Stimulated activated CD4-positive, alpha-beta T cell treated with anti-CD3 and anti-CD28 coated beads, Interleukin-2, amount 100 ng/mL, for 24 hours (primary cell): ENCODE measurements at regions not wholly inside any gene's neighbourhood (a gene's known extent, or its start where the extent isn't known, plus 50 kb on each side); places are given as distances from the start of the nearest gene placed in this dataset.

Experiments
- DNase-seq, 2 donors: peaks; one replicate each; pipeline ENCODE4 v3.0.0-alpha.2; 2020

GRCh38 chr18:53799134-53799533 lies 425.3 kb downstream of the MBD2 start:
- DNase-seq = no peak

GRCh38 chr18:53798516-53798915 lies 426.0 kb downstream of the MBD2 start:
- no peak for DNase-seq

GRCh38 chr18:53797998-53798495 lies 426.4 kb downstream of the MBD2 start:
- DNase-seq = no peak

DNA sequence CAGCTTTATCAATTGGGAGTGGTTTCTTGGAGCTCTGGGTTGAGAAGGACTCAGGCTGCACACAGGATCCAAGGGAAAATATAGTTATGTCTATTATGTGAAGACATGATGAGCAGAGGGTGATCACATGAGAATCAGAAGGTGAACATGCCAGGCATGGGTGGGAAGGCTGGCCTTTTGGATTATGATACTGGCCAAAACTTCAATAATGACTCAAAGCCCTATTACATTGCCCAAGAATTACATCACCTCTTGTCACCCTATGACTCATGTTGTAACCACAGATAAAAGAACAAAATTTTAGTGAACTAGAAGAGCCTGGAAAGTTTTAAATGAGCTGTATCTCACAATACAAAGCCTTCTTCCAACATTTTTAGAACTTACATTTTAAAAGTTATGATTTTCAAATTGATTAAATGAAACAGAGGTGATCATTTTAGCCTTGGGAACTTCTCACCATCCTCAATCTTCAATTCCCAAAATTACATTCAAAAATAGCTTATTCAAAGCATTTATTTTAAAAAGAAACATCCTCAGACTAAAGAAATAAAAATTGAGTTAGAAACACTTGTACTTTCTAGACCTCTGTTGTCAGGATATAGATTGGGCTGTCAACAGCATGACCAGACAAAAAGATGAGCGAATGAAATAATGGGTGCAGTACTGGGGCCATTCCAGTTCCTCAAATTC lies 428.3 kb downstream of the MBD2 start:
- no peak for DNase-seq

DNA sequence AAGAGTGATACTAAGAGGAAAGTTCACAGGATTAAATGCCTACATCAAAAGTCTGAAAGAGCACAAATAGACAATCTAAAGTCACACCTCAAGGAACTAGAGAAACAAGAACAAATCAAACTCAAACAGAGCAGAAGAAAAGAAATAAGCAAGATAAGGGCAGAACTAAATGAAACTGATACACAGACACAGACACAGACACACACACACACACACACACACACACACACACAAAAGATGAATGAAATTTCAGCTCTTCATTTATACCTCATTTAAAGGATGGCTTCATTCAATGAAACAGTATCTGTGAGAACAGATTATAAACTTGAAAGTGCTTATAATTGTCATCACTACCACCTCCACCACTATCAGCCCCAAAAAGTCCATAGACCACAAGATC lies 428.9 kb downstream of the MBD2 start:
- DNase-seq = no peak

GRCh38 chr18:53795061-53795460 lies 429.4 kb downstream of the MBD2 start:
- DNase-seq = no peak

DNA sequence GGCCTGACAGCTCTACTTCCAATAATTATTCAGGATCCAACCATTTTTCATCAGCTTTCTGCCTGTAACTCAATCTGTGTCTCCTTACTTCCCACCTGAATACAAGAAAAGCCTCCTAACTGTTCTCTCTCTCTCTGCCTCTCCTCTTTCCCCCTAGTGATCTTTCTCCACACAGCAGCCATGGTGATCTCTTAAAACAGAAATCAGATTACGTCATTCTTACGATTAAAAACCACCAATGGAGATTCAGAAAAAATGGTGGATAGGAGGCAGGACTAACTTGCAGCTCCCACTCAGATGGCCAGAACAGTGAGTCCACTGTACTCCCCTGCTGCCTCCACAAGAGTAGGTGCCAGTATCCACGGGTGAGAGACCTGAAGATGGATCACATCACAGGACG lies 431.7 kb downstream of the MBD2 start:
- DNase-seq = no peak

DNA sequence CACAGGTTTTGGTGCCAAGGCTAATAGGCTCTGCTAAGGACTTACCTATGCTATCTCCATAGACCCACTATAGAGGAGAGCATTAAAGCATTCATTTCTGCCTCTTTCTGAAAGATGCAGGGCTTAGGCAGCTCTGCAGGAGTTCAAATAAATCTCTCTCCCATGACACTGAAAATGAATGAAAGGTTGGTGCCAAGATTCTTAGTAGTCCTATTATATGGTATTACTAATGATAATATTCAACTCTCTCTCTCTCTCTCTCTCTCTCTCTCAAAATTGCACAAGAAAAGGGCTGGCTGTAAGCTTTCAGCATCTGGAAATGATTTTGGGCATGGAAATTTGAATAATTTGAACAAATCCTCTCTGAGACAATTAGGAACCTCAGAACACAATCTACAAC lies 433.7 kb downstream of the MBD2 start:
- no peak for DNase-seq

DNA sequence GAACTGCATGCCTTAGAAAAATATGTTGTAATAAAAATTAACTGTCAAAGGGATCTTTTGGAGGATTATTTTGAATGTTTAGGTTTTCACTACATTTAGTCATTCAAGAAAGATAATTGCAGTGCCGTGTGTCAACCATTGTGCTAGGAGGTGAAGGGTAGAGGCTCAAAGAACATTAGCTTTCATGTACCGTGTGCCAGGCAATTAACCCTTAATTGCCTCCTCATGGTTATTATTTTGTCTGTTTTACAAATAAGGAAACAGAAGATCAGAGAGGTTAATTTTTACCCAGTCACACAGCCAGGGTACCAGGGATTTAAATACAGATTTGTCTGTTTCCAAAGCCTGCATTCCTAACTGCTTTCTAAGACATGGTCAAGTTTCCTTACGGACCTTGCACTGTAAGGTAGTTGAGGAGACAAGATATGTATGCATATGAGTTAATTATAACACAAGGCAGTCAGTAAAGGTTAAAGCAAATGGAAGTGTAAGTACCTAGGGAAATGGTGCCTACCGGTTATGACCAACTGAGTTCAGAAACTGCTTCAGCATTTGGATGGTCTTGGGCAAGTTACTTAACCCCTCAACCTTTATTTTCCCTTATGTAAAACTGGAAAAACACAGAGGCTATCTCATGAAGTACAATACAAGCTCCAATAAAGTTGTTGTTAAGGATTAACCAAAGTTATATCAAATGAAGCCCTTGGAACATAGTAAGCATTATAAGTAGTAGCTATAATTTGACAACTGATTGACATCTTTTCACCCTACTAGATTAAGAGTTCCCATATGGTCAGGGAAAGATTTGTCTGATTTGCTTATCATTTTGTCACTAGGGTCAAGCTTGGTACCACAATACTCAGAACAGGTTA lies 434.9 kb downstream of the MBD2 start:
- no peak for DNase-seq

- no peak for DNase-seq
Measured at GRCh38 chr18:53785811-53786210, 438.7 kb downstream of the MBD2 start.

DNA sequence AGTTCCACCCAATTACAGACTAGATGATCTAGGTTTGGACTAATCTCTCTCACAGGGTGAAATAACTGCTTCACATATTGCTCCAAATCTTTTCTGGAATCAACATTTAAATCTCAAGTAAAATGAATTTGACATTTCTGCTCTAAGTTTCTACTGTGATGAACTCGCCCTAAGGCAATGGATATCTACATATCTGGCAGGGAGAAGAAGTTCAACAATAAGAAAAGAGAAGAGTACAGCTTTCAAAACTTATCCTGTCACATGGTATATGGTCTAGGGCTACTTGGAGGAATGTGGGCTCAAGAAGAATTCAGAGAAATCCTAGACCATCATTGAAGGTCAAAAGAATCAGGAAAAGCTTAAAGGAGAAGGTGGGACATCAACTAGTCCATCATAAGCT lies 440.2 kb downstream of the MBD2 start:
- DNase-seq = no peak

DNA sequence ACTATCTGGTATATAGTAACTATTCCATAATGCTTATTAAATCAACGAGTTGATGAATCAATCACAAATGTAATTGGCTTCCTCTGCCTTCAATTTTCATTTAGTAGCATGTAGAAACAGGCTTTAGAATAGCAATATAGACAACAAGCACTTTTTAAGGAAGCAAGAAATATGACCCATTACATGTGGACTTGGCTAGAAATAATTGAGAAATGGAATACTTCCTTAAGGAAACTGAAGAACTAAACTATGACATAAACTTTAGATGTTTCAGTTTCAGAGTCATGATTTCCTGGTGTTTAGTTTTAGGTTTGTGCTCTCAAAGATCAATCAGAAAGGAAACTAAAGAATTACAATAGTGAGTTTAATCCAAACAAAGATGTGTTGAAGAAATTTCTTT lies 443.8 kb downstream of the MBD2 start:
- DNase-seq = no peak

- no peak for DNase-seq
Measured at GRCh38 chr18:53772293-53772692, 452.2 kb downstream of the MBD2 start.

- no peak for DNase-seq
Measured at GRCh38 chr18:53771664-53772063, 452.8 kb downstream of the MBD2 start.

DNA sequence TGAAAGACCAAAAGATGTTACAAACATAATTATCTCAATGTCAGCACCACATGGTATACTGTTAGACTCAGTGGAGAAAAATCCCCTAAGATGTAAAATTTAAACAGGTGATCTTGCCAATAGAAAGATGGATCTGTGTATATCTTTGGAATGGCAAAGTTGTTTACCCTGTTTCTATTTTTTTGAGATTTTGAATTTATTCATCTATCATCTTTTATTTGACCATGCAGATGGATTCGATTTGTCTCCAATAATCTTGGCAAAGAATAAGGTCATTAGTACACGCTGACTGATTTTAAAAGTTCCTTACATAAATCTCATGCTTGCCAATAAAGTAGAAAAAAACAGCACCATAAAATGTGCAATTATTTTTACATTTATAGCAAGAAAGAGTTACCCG lies 459.3 kb downstream of the MBD2 start:
- no peak for DNase-seq

DNA sequence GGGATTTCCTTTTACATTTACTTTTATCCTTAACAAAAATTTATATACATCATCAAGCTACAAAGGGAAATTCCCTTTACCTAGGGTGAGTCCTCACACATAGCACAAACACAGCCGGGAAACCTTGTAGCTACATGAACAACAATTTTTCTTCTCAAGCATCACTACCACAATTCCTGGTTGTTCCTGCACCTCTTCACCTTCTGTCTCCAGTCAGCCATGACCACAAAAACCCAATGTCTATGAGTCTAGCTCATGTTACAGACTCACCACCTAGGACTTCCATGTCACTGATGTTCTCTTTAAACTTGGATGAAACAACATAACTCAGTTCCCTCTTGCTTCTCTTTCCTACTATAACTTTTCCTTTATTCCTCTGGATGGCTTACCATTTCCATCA lies 460.4 kb downstream of the MBD2 start:
- DNase-seq = no peak

DNA sequence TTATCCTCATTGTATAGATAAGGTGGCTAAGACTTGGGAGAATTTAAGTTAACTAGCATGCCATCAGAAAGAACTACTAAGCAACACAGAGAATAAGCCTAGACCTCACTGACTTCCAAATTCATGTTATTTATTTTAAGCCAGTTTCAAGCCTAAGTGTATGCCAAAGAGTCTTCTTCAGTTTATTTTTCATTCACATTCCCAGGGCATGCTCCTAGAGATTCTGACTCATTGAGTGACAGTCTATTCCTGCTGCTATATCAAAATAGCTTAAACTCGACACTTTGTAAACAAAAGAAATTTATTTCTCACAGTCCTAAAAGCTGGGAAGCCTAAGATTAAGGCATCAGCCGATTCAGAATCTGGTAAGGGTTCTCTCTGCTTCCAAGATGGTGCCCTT lies 467.1 kb downstream of the MBD2 start:
- no peak for DNase-seq

GRCh38 chr18:53756610-53756972 lies 467.9 kb downstream of the MBD2 start:
- no peak for DNase-seq

GRCh38 chr18:53755914-53756609 lies 468.4 kb downstream of the MBD2 start:
- DNase-seq = no peak

GRCh38 chr18:53754154-53754553 lies 470.3 kb downstream of the MBD2 start:
- DNase-seq = no peak

GRCh38 chr18:53753601-53754000 lies 470.9 kb downstream of the MBD2 start:
- DNase-seq = no peak

DNA sequence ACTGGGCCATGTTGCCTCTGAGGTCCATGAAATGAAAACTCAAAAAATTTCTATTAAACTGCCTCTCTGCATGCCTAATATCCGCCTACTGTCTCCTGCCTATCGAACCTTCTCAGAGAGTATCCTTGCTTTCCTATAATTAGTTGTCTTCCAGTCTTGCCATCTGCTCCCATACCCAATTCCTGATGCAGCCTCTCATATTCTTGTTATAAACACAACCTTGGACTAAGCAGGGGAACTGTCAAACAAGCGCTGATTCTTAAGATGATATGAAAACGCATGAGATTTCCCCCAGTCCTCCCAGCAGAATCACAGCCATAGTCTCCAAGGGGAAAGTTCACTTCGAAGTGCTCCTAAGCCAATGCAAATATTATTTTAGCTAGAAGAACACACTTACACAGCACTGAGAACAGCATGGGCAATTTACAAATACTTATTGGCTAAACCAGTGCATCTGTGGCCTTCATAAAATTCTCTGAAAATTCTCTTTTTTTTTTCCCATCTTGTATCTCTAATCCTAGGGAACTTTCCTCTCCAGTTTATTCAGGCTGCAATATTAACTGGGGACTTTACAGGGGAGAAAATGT lies 471.6 kb downstream of the MBD2 start:
- no peak for DNase-seq

- DNase-seq = no peak
Measured at GRCh38 chr18:53749766-53750165, 474.7 kb downstream of the MBD2 start.
